ENCODE measurements at regions not wholly inside any gene's neighbourhood (a gene's known extent, or its start where the extent isn't known, plus 50 kb on each side); places are given as distances from the start of the nearest gene placed in this dataset.

DNA sequence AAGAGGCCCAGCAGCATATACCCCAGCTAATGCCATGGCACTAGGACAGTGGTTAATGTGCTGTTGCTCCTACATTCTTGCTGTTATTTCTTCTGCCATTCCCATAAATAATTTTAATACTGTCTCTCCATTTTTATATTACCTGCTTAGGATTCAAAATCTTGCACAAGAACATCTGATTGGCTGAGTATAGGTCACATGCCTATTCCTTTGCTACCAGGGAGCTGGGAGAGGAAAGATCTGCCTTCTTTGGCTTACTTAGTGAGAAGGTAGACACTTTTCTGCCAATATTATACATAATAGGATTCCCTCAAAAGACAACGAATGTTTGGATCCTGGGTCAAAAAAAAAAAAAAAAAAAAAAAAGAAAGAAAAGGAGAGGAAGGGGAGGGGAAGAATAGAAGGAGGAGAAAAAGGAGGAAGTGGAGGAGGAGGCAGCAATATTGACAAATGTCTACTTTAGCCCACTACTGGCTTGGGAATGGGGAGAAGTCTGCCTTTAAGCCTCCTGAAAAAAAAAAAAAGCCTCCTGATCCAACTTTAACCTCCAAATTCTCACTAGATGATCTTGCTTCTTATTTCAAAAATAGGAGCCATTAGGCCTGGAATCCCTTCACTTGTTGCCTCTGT is 134.5 kb upstream of the HNRNPU start:
- TF ChIP-seq, protein P1, sequence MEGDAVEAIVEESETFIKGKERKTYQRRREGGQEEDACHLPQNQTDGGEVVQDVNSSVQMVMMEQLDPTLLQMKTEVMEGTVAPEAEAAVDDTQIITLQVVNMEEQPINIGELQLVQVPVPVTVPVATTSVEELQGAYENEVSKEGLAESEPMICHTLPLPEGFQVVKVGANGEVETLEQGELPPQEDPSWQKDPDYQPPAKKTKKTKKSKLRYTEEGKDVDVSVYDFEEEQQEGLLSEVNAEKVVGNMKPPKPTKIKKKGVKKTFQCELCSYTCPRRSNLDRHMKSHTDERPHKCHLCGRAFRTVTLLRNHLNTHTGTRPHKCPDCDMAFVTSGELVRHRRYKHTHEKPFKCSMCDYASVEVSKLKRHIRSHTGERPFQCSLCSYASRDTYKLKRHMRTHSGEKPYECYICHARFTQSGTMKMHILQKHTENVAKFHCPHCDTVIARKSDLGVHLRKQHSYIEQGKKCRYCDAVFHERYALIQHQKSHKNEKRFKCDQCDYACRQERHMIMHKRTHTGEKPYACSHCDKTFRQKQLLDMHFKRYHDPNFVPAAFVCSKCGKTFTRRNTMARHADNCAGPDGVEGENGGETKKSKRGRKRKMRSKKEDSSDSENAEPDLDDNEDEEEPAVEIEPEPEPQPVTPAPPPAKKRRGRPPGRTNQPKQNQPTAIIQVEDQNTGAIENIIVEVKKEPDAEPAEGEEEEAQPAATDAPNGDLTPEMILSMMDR (IDR thresholded peaks at IDR 0.05) = no peak
- TF ChIP-seq POLR2AphosphoS5 (IDR thresholded peaks at IDR 0.05) = no peak
- TF ChIP-seq POLR2A (IDR thresholded peaks at IDR 0.05) = no peak

Measured in prostate gland (tissue), 2 donors.